ENCODE measurements at regions not wholly inside any gene's neighbourhood (a gene's known extent, or its start where the extent isn't known, plus 50 kb on each side); places are given as distances from the start of the nearest gene placed in this dataset.

DNA sequence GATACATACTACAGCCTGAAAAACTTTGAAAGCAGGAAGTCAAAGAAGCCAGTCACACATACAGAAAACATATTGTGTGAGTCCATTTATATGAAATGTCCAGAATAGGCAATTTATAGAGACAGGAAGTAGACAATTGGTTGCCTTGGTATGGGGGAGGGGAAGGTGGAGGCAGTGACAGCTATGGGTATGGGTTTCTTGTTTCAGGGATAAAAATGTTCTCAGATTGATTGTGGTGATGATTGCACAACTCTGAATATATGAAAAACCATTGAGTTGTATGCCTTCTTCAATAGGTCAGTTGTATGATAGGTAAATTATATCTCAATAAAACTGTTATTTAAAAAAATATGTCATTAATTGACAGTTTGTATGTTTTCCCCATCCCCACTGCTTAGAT, 137.6 kb downstream of the SNX19 start:
- no peak overlapping the region for H3K4me2 ChIP-seq (ENCODE audit: low read length)
- H3K27me3 ChIP-seq (ENCODE audit: control insufficient read depth, insufficient read depth, low read length) = peaks cover 3% of the 10 kb centered on the region
- no peaks in the 10 kb centered on the region for H3K36me3 ChIP-seq (ENCODE audit: insufficient read depth, low read length)
- H3K9ac ChIP-seq (ENCODE audit: low read depth, low read length) = no peak overlapping the region
- no peaks in the 10 kb centered on the region for H3K9me3 ChIP-seq (replicated peaks; ENCODE audit: low read length)
- peaks cover 35% of the 10 kb centered on the region for H3K4me1 ChIP-seq (ENCODE audit: control insufficient read depth, insufficient read depth, low read length)
- H3K4me3 ChIP-seq (ENCODE audit: low read length) = no peak overlapping the region

DNA sequence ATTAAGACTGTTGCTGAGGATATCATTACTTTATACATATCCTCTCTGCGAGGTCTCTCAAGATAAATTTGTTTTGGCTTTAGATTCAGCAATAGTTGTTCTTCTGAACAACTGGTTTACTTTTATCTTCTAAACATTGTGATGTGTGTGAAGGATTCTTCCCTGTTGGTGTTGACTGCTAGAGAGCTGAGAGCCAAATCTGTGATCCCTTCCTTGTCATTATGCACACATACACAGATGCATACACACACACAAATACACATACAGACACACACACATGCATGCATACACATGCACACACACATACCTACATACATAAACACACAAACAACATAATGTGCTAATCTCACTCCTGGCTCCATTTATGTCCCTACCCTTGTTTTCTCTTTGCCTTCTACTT, 137.0 kb downstream of the SNX19 start:
- H3K36me3 ChIP-seq (ENCODE audit: insufficient read depth, low read length) = no peaks in the 10 kb centered on the region
- no peak overlapping the region for H3K4me3 ChIP-seq (ENCODE audit: low read length)
- H3K9ac ChIP-seq (ENCODE audit: low read depth, low read length) = no peak overlapping the region
- peaks cover 3% of the 10 kb centered on the region for H3K27me3 ChIP-seq (ENCODE audit: control insufficient read depth, insufficient read depth, low read length)
- H3K4me2 ChIP-seq (ENCODE audit: low read length) = no peak overlapping the region
- peaks cover 35% of the 10 kb centered on the region for H3K4me1 ChIP-seq (ENCODE audit: control insufficient read depth, insufficient read depth, low read length)
- H3K9me3 ChIP-seq (replicated peaks; ENCODE audit: low read length) = no peaks in the 10 kb centered on the region

DNA sequence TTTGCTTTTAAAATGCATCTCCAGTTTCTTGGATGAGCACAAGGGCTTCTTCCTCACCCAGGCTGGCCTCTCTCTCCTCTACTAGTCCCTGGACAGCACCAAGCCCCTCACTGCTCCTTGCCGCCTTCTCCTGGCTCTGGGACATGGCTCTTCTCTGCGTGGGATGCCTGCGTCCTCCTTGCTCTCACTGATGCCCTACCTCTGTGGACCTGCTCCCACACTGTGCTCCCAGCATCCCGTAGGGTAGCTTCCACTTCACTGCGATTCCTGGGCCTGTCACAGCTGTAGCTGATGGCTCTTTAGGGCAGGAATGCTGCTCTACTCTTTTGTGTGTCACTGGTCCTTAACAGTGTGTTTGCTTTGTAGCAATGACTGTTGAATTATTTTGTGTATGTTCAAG, 136.3 kb downstream of the SNX19 start:
- H3K4me3 ChIP-seq (ENCODE audit: low read length) = no peak overlapping the region
- no peaks in the 10 kb centered on the region for H3K36me3 ChIP-seq (ENCODE audit: insufficient read depth, low read length)
- peaks cover 3% of the 10 kb centered on the region for H3K27me3 ChIP-seq (ENCODE audit: control insufficient read depth, insufficient read depth, low read length)
- H3K4me2 ChIP-seq (ENCODE audit: low read length) = no peak overlapping the region
- H3K4me1 ChIP-seq (ENCODE audit: control insufficient read depth, insufficient read depth, low read length) = peaks cover 33% of the 10 kb centered on the region
- H3K9me3 ChIP-seq (replicated peaks; ENCODE audit: low read length) = no peaks in the 10 kb centered on the region
- no peak overlapping the region for H3K9ac ChIP-seq (ENCODE audit: low read depth, low read length)

DNA sequence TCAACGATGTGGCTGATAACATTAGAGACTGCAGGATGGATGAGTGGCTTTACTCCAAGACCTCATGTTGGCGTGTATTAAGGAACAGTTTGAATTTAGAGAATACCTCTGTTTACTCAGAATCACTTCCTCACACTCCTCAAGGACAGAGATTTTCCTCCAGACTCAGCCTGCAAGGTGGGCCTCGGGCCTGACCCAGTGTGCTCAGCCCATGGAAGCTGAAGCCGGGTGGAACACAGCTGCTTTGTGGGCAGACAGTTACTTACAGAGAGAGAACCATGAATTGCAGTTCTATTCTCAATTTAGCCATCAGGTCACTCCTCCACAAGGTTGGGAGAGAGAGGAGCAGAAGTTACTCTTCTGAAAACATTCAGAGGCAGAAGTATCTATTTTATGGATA, 135.8 kb downstream of the SNX19 start:
- H3K9ac ChIP-seq (ENCODE audit: low read depth, low read length) = no peak overlapping the region
- H3K4me2 ChIP-seq (ENCODE audit: low read length) = no peak overlapping the region
- H3K9me3 ChIP-seq (replicated peaks; ENCODE audit: low read length) = no peaks in the 10 kb centered on the region
- peaks cover 3% of the 10 kb centered on the region for H3K27me3 ChIP-seq (ENCODE audit: control insufficient read depth, insufficient read depth, low read length)
- peaks cover 28% of the 10 kb centered on the region for H3K4me1 ChIP-seq (ENCODE audit: control insufficient read depth, insufficient read depth, low read length)
- no peaks in the 10 kb centered on the region for H3K36me3 ChIP-seq (ENCODE audit: insufficient read depth, low read length)
- no peak overlapping the region for H3K4me3 ChIP-seq (ENCODE audit: low read length)

DNA sequence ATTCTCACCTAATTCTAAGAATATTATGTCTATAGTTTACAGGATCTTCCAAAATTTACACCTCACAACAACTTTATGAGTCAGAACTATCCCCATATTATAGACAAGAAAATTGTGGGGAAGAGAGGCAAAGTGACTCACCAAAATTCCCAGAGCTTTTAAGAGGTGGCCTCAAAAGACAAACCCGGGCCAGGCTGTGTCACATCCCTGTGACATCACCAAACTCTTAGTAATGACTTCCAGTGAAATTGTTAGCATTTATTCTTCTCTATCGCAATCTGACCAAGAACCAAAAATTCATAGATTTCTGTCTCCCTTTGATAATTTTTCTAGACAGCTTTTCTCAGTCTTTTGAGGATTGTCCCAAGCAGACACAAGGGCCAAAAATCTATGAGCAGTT, 134.3 kb downstream of the SNX19 start:
- peak overlapping the region; percentile 68 for H3K4me2 ChIP-seq (ENCODE audit: low read length)
- peaks cover 31% of the 10 kb centered on the region for H3K4me1 ChIP-seq (ENCODE audit: control insufficient read depth, insufficient read depth, low read length)
- H3K36me3 ChIP-seq (ENCODE audit: insufficient read depth, low read length) = no peaks in the 10 kb centered on the region
- H3K27me3 ChIP-seq (ENCODE audit: control insufficient read depth, insufficient read depth, low read length) = peaks cover 3% of the 10 kb centered on the region
- H3K9me3 ChIP-seq (replicated peaks; ENCODE audit: low read length) = no peaks in the 10 kb centered on the region
- H3K4me3 ChIP-seq (ENCODE audit: low read length) = peak overlapping the region; percentile 30
- H3K9ac ChIP-seq (ENCODE audit: low read depth, low read length) = peak overlapping the region; percentile 30

DNA sequence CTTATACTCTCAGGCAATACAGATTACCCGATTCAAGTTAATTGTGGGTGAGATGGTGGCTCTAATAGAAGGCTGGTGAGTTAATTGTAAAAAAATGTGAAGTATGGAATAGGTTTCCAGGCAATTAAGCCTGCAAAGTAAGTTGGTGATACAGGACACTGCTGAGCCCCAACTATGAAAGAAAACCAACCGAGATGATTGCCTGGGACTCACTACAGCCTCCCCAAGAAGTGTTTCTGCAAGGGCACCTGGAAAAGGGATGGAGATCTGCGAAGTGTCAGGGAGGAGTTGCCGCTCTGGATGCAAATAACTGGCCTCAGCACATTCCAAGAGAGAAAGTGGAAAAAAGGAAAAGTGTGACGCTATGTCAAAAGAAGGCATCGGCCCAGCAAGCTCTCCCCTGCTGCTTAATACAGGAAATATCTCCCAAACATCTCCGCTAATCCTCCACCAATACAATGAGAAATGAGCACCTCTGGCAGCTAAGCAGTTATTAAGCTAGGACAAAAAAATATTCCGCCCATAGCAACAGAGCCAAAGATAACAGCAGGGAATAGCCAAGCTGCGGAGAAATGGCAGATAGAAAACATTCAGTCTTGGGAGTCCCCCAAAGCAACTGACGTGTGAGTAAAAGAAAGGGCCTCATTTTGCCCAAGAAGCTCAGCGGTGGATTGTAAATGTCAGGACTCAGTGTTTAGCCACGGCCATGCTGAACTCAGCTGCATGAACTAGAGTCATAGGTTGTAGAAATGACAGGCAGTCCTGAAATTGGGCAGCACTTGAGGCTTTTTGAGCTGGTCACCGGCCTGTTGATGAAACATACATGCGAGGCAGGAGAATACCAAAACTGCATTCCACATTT, 133.7 kb downstream of the SNX19 start:
- Histone ChIP-seq H3K27me3 (ENCODE audit: control insufficient read depth, insufficient read depth, low read length) (peaks cover 3% of the 10 kb centered on the region), H3K4me3 (ENCODE audit: low read length) (peak overlapping the region; percentile 30), H3K4me1 (ENCODE audit: control insufficient read depth, insufficient read depth, low read length) (peaks cover 38% of the 10 kb centered on the region), H3K9ac (ENCODE audit: low read depth, low read length) (peak overlapping the region; percentile 30), H3K9me3 (replicated peaks; ENCODE audit: low read length) (no peaks in the 10 kb centered on the region), H3K4me2 (ENCODE audit: low read length) (peak overlapping the region; percentile 68), H3K36me3 (ENCODE audit: insufficient read depth, low read length) (no peaks in the 10 kb centered on the region)

DNA sequence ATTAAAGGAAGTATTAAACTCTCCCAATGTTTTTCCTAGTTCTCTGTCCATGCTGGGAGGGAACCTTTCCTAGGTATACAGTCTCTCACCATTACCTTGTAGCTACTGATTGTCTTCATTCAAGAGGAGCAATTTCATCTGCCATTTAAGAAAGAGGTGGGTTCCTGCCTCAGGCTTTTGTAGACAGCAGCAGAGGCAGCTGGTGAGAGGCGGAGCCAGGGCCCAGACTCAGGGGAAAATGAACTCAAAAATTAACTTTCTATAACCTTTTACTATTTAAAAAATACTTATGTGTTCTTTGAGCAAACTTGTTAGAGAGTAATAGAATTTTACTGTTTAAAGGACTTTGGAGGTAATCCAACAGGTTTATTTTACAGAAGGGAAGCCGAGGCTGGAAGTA, 133.0 kb downstream of the SNX19 start:
- no peak overlapping the region for H3K4me3 ChIP-seq (ENCODE audit: low read length)
- H3K9me3 ChIP-seq (replicated peaks; ENCODE audit: low read length) = no peaks in the 10 kb centered on the region
- peaks cover 40% of the 10 kb centered on the region for H3K4me1 ChIP-seq (ENCODE audit: control insufficient read depth, insufficient read depth, low read length)
- peaks cover 3% of the 10 kb centered on the region for H3K27me3 ChIP-seq (ENCODE audit: control insufficient read depth, insufficient read depth, low read length)
- H3K9ac ChIP-seq (ENCODE audit: low read depth, low read length) = peak overlapping the region; percentile 30
- H3K36me3 ChIP-seq (ENCODE audit: insufficient read depth, low read length) = no peaks in the 10 kb centered on the region
- H3K4me2 ChIP-seq (ENCODE audit: low read length) = peak overlapping the region; percentile 68

DNA sequence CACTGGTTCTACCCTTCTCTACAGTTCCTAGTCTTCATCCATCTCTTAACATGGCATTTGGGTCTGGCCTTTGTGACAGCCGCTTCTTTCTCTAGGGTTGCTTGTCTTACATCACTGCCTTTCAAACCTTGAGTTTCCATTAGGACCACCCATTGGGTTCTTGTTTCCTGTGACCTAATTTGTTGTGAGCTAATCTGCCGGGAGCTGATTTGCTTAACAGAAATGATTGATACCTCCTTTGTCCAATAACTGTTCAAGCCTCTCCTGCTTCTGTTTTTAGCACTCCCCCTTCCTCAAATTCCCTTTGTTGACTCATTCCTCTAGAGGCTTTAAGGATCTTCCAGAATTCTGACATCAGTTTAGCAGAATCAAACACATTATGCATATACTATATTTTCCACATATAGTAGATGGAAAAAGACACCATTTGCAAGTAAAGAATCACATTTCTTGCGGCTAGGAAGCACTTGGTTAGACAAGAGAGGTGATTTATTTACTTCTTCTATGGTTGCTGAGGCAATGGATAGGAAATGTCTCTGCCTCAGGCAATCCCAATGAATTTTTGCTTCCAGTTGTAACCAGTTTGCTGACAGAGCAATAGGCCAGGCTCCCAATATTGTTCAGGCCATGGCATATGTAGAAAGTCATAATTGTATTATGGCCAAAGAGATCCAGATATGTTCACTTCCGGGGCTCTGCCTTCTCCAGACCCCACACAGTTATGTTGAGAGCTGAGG, 130.7 kb downstream of the SNX19 start:
- Histone ChIP-seq H3K4me2 (ENCODE audit: low read length) (no peak overlapping the region), H3K9me3 (replicated peaks; ENCODE audit: low read length) (no peaks in the 10 kb centered on the region), H3K36me3 (ENCODE audit: insufficient read depth, low read length) (no peaks in the 10 kb centered on the region), H3K9ac (ENCODE audit: low read depth, low read length) (no peak overlapping the region), H3K4me1 (ENCODE audit: control insufficient read depth, insufficient read depth, low read length) (peaks cover 40% of the 10 kb centered on the region), H3K27me3 (ENCODE audit: control insufficient read depth, insufficient read depth, low read length) (no peaks in the 10 kb centered on the region), H3K4me3 (ENCODE audit: low read length) (no peak overlapping the region)

DNA sequence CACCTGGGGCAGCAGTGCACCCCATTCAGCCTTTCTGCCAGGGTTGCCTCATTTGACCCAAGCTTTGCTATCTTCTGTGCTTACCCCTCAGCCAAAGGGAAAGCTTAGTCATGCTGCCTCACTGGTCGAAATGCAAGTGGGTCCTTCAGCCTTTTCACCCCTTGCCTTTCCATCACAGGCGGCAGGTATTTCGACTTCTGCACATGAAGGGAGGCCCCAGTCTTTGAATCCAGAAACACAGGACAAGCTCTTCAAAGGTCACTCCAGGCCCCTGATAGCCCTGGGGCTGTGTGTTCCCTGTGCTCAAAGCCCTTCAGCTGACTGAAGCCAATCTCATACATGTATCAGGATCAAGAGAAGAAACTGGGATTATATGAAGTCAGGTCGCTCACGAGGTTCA, 129.7 kb downstream of the SNX19 start:
- Histone ChIP-seq H3K9me3 (replicated peaks; ENCODE audit: low read length) (no peaks in the 10 kb centered on the region), H3K27me3 (ENCODE audit: control insufficient read depth, insufficient read depth, low read length) (no peaks in the 10 kb centered on the region), H3K4me2 (ENCODE audit: low read length) (peak overlapping the region; percentile 2)

DNA sequence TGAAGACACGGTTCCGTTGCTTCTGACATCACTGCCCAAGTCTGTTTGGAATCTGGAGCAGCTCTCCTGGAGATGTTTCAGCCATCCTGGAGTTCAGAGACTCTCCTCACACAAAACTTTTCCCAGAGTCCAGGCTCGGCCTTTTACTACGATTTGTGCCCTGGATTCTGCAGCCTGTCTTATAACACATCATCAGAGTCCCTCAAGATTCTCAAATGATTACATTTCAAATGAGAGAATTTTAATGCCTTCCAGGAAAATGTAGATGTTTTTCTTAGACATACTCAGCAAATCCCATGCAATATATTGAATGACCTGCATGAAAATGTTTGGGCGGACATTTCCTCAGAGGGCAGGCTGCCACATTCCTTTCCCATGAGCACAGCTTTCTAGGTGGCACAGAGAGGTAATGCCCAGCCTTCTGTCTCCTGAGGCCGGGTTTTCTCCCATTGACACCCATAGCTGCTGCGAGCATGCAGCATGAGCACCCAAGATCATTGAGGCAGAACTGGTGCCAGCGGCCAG, 129.1 kb downstream of the SNX19 start:
- no peaks in the 10 kb centered on the region for H3K9me3 ChIP-seq (replicated peaks; ENCODE audit: low read length)
- H3K36me3 ChIP-seq (ENCODE audit: insufficient read depth, low read length) = no peaks in the 10 kb centered on the region
- peak overlapping the region; percentile 2 for H3K4me2 ChIP-seq (ENCODE audit: low read length)
- no peaks in the 10 kb centered on the region for H3K27me3 ChIP-seq (ENCODE audit: control insufficient read depth, insufficient read depth, low read length)
- peaks cover 30% of the 10 kb centered on the region for H3K4me1 ChIP-seq (ENCODE audit: control insufficient read depth, insufficient read depth, low read length)
- no peak overlapping the region for H3K9ac ChIP-seq (ENCODE audit: low read depth, low read length)
- H3K4me3 ChIP-seq (ENCODE audit: low read length) = no peak overlapping the region

More for the DNA sequence above, 129.7 kb downstream of the SNX19 start:
- Histone ChIP-seq H3K9ac (ENCODE audit: low read depth, low read length) (no peak overlapping the region), H3K36me3 (ENCODE audit: insufficient read depth, low read length) (no peaks in the 10 kb centered on the region), H3K4me1 (ENCODE audit: control insufficient read depth, insufficient read depth, low read length) (peaks cover 36% of the 10 kb centered on the region), H3K4me3 (ENCODE audit: low read length) (no peak overlapping the region)

DNA sequence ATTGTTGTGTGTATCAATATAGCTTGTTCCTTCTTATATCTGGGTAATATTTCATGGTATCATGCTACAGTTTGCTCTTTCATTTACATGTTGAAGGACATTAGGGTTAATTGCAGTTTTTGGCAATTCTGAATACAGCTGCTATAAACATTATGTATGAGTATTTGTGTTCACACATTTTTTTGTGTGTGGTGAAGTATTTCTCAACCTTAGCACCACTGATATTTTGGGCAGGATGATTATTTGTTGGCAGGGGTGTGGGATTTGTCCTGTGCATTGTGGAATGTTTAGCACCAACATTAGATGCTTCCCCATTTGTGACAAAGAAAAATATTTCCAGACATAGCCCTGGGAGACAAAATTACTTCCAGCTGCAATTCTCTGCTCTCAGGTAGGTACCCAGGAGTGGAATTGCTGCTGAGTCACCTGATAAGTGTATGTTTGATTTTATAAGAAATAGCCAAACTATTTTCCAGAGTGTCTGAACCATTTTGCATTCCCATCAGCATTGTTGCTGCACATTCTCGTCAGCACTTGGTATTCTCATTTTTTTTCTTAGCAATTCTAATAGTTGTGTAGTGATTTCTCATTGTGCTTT, 128.2 kb downstream of the SNX19 start:
- no peak overlapping the region for H3K4me3 ChIP-seq (ENCODE audit: low read length)
- H3K4me2 ChIP-seq (ENCODE audit: low read length) = no peak overlapping the region
- no peaks in the 10 kb centered on the region for H3K27me3 ChIP-seq (ENCODE audit: control insufficient read depth, insufficient read depth, low read length)
- H3K9me3 ChIP-seq (replicated peaks; ENCODE audit: low read length) = no peaks in the 10 kb centered on the region
- peaks cover 21% of the 10 kb centered on the region for H3K4me1 ChIP-seq (ENCODE audit: control insufficient read depth, insufficient read depth, low read length)
- H3K36me3 ChIP-seq (ENCODE audit: insufficient read depth, low read length) = no peaks in the 10 kb centered on the region
- no peak overlapping the region for H3K9ac ChIP-seq (ENCODE audit: low read depth, low read length)

All from skeletal muscle satellite cell (primary cell).